Caco-2 (cell line): ENCODE measurements at regions not wholly inside any gene's neighbourhood (a gene's known extent, or its start where the extent isn't known, plus 50 kb on each side); places are given as distances from the start of the nearest gene placed in this dataset.

Experiments
- BruUV-seq: library from RNA; stranded (reverse); fragments of 400-500 nt; replicated peaks from 2 replicates; lab custom pipeline; 2021; lab: Mats Ljungman, UMichigan
- CTCF ChIA-PET: fragments of 300-600 bp; sonication (Branson Sonifier 250); formaldehyde crosslinking; loops from one replicate; lab custom pipeline; 2022; ENCODE audit warnings: antibody characterized with exemption; lab: Charles Lee
- POLR2A ChIA-PET: fragments of 300-600 bp; sonication (Branson Sonifier 250); formaldehyde crosslinking; loops from one replicate; lab custom pipeline; 2022; ENCODE audit warnings: antibody characterized with exemption; lab: Charles Lee
- DNase-seq, 2 experiments: peaks; one replicate each; pipeline versions ENCODE4 v3.0.0 to v3.0.0-alpha.2; 2020 to 2022
- H3K27me3 ChIP-seq: replicated peaks from 2 replicates; pipeline ENCODE4 v1.6.0; 2011; ENCODE audit warnings: low read length; ENCODE audit not compliant: control insufficient read depth, insufficient read depth
- H3K36me3 ChIP-seq: 2 replicates; pipeline ENCODE4 v1.5.1; 2011; ENCODE audit warnings: low read length; ENCODE audit not compliant: control insufficient read depth, insufficient read depth
- H3K4me1 ChIP-seq: fragments of 250-450 bp; sonication (Bioruptor Pico); 2 replicates; pipeline ENCODE4 v1.5.1; 2020; ENCODE audit warnings: mild to moderate bottlenecking
- H3K4me3 ChIP-seq: 2 replicates; pipeline ENCODE4 v1.5.1; 2011; ENCODE audit warnings: low read depth, mild to moderate bottlenecking, control low read depth, low read length
- H3K9me3 ChIP-seq: fragments of 250-450 bp; sonication (Bioruptor Pico); 2 replicates; pipeline ENCODE4 v1.5.1; 2020; ENCODE audit warnings: mild to moderate bottlenecking, moderate library complexity
- H3K27ac Mint-ChIP-seq: one replicate; pipeline ENCODE4 v1.8.0; 2022; ENCODE audit warnings: mixed read lengths; ENCODE audit not compliant: unreplicated experiment
- H3K27me3 Mint-ChIP-seq: one replicate; pipeline ENCODE4 v1.8.0; 2022; ENCODE audit warnings: mixed read lengths; ENCODE audit not compliant: insufficient read depth, unreplicated experiment
- H3K36me3 Mint-ChIP-seq: one replicate; pipeline ENCODE4 v1.8.0; 2022; ENCODE audit warnings: mild to moderate bottlenecking, mixed read lengths; ENCODE audit not compliant: insufficient read depth, unreplicated experiment
- H3K4me1 Mint-ChIP-seq: one replicate; pipeline ENCODE4 v1.8.0; 2022; ENCODE audit warnings: low read depth, mixed read lengths; ENCODE audit not compliant: unreplicated experiment
- H3K4me3 Mint-ChIP-seq: one replicate; pipeline ENCODE4 v1.8.0; 2022; ENCODE audit warnings: mild to moderate bottlenecking, moderate library complexity, mixed read lengths; ENCODE audit not compliant: unreplicated experiment
- H3K9me3 Mint-ChIP-seq: one replicate; pipeline ENCODE4 v1.8.0; 2022; ENCODE audit warnings: mixed read lengths; ENCODE audit not compliant: unreplicated experiment
- intact Hi-C: fragments of 100-400 bp; cut with micrococcal nuclease; formaldehyde crosslinking; loops from one replicate; pipeline ENCODE4 v1.10.0; 2022; ENCODE audit not compliant: unreplicated experiment
- TF ChIP-seq, protein P1 (sequence below), 2 experiments: fragments of 200-600 bp in 1 of 2; IDR thresholded peaks; 1 replicate in 1 of 2; 2 replicates in 1 of 2; pipeline versions ENCODE4 v1.5.1 to v1.8.0; 2011 to 2022; ENCODE audit warnings: antibody characterized with exemption in 1 of 2, control low read depth in 1 of 2, inconsistent platforms in 1 of 2, low read depth in 1 of 2, low read length in 1 of 2, mild to moderate bottlenecking in 1 of 2, moderate library complexity in 1 of 2; ENCODE audit not compliant: insufficient read depth in 1 of 2, severe bottlenecking in 1 of 2, unreplicated experiment in 1 of 2

DNA sequence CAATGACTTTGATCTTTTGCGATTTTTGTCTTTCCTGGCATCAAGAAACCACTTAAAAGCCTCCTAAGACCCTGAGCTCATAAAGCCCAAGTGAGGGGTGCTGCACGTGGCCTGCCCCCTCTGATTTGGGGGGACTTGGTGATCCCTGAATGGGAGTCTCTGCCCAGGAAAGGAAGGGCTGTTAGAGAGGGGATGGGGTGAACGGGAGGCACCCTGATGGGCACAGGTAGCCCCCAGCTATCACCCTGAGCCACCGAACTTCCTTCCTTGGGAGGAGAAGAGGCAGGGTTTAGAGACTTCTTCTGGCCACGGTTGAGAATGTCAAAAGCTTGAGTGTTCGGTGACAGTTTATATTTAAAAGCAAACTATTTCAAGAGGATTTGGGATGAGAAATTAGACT is 305.5 kb downstream of the ZNF536 start:
- H3K4me3 ChIP-seq: no peak overlapping the region
- H3K27ac Mint-ChIP-seq: no peak overlapping the region
- ChIA-PET POLR2A (no interaction called here), CTCF (interaction anchor here (1.5 kb wide), 1 partner anchor 8 kb away, joined by 3 read pairs; no protein-coding TSS in a partner anchor)
- TF ChIP-seq, protein P1, sequence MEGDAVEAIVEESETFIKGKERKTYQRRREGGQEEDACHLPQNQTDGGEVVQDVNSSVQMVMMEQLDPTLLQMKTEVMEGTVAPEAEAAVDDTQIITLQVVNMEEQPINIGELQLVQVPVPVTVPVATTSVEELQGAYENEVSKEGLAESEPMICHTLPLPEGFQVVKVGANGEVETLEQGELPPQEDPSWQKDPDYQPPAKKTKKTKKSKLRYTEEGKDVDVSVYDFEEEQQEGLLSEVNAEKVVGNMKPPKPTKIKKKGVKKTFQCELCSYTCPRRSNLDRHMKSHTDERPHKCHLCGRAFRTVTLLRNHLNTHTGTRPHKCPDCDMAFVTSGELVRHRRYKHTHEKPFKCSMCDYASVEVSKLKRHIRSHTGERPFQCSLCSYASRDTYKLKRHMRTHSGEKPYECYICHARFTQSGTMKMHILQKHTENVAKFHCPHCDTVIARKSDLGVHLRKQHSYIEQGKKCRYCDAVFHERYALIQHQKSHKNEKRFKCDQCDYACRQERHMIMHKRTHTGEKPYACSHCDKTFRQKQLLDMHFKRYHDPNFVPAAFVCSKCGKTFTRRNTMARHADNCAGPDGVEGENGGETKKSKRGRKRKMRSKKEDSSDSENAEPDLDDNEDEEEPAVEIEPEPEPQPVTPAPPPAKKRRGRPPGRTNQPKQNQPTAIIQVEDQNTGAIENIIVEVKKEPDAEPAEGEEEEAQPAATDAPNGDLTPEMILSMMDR (IDR thresholded peaks at IDR 0.05; ENCODE audit: insufficient read depth in 1 of 2, low read depth in 1 of 2, low read length in 1 of 2, severe bottlenecking in 1 of 2, unreplicated experiment in 1 of 2): no peak
- no peaks in the 10 kb centered on the region for H3K9me3 ChIP-seq
- H3K9me3 Mint-ChIP-seq: no peaks in the 10 kb centered on the region
- no peaks in the 10 kb centered on the region for H3K36me3 Mint-ChIP-seq
- no peaks in the 10 kb centered on the region for H3K36me3 ChIP-seq
- H3K27me3 Mint-ChIP-seq: peaks cover 22% of the 10 kb centered on the region
- no peaks in the 10 kb centered on the region for H3K4me1 Mint-ChIP-seq
- H3K4me1 ChIP-seq: no peaks in the 10 kb centered on the region
- no peak for DNase-seq
- H3K27me3 ChIP-seq: no peaks in the 10 kb centered on the region
- no TSS peak for BruUV-seq
- H3K4me3 Mint-ChIP-seq: no peak overlapping the region
- intact Hi-C loops: no loop called here

DNA sequence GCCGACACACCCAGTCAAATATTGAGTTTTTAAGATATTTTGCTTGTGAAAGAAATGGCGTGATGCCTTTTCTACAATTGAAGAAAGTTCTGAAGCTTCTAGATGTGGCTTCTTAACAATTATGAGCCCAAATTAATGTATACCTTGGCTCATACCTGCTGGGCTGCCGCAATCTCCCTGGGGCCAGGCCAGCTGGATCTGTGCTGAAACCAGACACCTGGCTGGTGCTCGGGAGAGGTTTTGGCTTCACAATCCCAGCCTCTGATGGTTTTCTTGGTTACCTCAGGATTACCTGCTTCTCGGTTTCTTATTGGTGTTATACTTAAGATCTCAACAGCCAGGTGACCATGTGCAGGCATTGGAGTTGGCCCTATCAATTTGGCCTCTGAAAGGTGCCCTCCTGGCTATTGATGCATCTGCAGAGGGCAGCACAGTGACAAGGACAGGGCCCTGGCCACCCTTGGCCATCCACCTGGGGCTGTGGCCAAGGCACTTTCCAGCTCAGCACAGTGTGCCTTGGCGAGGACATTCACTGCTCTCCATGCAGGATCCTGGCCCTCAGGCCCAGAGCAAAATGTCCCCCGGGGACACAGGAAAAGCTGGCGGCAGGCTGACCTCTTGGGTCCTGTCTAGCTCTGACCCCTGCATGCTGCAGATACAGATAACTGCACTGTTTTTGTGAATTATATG is 305.0 kb downstream of the ZNF536 start:
- POLR2A ChIA-PET: no interaction called here
- Histone ChIP-seq H3K4me3 (no peak overlapping the region), H3K9me3 (no peaks in the 10 kb centered on the region), H3K4me1 (no peaks in the 10 kb centered on the region), H3K27me3 (no peaks in the 10 kb centered on the region), H3K36me3 (no peaks in the 10 kb centered on the region)
- intact Hi-C loops: no loop called here
- no peak overlapping the region for H3K27ac Mint-ChIP-seq
- TF ChIP-seq, protein P1 (IDR thresholded peaks at IDR 0.05; ENCODE audit: insufficient read depth in 1 of 2, low read depth in 1 of 2, low read length in 1 of 2, severe bottlenecking in 1 of 2, unreplicated experiment in 1 of 2): no peak
- peak in 1 of 2 experiments; percentile 22 for DNase-seq
- no peaks in the 10 kb centered on the region for H3K36me3 Mint-ChIP-seq
- no peaks in the 10 kb centered on the region for H3K9me3 Mint-ChIP-seq
- no TSS peak for BruUV-seq
- no peaks in the 10 kb centered on the region for H3K4me1 Mint-ChIP-seq
- H3K27me3 Mint-ChIP-seq: peaks cover 26% of the 10 kb centered on the region
- no peak overlapping the region for H3K4me3 Mint-ChIP-seq
- CTCF ChIA-PET: interaction anchor here (1.5 kb wide), 1 partner anchor 7 kb away, joined by 3 read pairs; no protein-coding TSS in a partner anchor

DNA sequence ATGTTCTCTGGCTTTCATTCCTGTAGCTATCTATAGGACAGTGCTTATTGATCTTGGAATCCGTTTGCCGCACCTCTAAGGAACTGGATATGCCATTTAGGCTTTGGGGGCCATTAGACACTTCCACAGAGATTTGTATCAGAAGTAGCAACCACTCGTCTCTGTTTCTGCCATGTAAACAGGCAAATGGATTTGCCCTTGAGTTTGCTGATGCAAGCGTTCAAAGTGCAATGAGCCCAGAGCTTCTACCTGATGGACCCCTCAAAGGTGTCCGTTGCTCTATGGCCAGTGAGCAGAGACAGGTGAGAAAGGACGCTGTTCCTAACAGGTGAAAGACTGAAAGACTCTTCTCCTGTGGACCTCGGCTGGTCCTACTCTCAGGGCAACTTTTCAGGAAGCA is 302.9 kb downstream of the ZNF536 start:
- no peaks in the 10 kb centered on the region for H3K36me3 Mint-ChIP-seq
- H3K27ac Mint-ChIP-seq: no peak overlapping the region
- peaks cover 39% of the 10 kb centered on the region for H3K27me3 Mint-ChIP-seq

More for the DNA sequence above, 302.9 kb downstream of the ZNF536 start:
- CTCF ChIA-PET: no interaction called here
- POLR2A ChIA-PET: interaction anchor here (0.6 kb wide), 1 partner anchor 830 kb away, joined by 5 read pairs; no protein-coding TSS in a partner anchor
- no peak for DNase-seq
- Mint-ChIP-seq H3K4me1 (no peaks in the 10 kb centered on the region), H3K9me3 (no peaks in the 10 kb centered on the region), H3K4me3 (no peak overlapping the region)
- TF ChIP-seq, protein P1 (IDR thresholded peaks at IDR 0.05; ENCODE audit: insufficient read depth in 1 of 2, low read depth in 1 of 2, low read length in 1 of 2, severe bottlenecking in 1 of 2, unreplicated experiment in 1 of 2): no peak
- no TSS peak for BruUV-seq
- Histone ChIP-seq H3K9me3 (no peaks in the 10 kb centered on the region), H3K27me3 (no peaks in the 10 kb centered on the region), H3K4me1 (no peaks in the 10 kb centered on the region), H3K36me3 (no peaks in the 10 kb centered on the region), H3K4me3 (no peak overlapping the region)
- intact Hi-C loops: no loop called here
